ENCODE measurements at regions not wholly inside any gene's neighbourhood (a gene's known extent, or its start where the extent isn't known, plus 50 kb on each side); places are given as distances from the start of the nearest gene placed in this dataset.
"Not testable (repeated sequence)": the region's sequence is repeated elsewhere in the genome, so short reads cannot be mapped to it uniquely, and the experiment has no call there.

DNA sequence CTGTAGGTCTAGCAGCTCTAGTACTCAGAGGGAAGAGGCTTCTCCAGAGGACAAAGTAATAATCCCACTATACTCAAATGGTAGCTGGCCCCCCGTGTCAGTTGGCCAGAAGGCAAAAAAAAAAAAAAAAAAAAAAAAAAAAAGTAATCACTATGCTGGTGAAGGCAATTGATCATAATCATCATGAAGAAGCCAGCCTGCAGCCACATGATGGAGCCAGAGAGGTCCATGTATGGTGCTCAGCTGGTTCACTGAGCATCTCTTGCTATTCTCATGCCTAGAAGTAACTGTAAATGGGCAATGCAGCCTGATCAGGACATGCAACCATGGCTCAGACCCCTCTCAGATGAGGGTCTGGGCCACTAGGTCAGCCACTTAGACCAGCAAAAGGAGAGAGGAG is 378.8 kb downstream of the MED13L start:
- DNase-seq (ENCODE audit: low spot score): no peak

DNA sequence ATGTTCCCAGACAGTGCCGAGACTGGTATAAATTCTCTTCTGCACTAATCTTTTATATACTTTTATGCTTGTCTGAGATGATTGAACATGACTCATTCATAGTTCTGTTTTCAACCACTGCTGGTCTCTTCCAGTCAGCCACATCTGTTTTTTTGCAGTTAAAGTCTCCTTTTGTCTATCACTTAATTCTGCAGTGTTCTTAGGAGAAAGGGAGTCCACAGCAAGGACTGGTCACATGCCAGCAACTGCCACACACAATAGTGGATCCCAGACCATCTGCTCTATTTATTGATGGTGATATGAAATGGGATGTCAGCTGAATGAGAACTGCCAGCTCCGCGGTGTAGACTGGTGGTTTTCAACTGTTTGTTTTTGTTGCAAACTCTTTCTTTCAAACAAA is 379.8 kb downstream of the MED13L start:
- DNase-seq (ENCODE audit: low spot score): no peak

DNA sequence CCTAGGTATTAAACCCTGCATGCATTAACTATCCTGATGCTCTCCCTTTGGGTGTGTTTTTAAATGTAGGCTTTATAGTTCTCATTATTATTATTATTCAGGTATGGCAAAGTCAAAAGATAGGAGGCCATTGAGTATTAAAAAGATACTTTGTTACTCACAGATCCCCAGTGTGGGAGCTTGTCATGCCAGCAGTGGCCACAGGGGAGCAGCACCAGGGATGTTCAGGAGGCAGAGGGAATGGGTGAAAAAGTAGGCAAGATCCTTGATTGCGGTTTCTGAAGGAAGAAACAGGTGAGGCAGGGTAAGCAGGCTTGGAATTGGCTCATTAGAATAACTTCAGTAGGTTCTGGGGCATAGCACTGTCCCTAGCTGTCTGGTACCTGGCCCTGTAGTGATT is 382.2 kb downstream of the MED13L start:
- no peak for DNase-seq (ENCODE audit: low spot score)

DNA sequence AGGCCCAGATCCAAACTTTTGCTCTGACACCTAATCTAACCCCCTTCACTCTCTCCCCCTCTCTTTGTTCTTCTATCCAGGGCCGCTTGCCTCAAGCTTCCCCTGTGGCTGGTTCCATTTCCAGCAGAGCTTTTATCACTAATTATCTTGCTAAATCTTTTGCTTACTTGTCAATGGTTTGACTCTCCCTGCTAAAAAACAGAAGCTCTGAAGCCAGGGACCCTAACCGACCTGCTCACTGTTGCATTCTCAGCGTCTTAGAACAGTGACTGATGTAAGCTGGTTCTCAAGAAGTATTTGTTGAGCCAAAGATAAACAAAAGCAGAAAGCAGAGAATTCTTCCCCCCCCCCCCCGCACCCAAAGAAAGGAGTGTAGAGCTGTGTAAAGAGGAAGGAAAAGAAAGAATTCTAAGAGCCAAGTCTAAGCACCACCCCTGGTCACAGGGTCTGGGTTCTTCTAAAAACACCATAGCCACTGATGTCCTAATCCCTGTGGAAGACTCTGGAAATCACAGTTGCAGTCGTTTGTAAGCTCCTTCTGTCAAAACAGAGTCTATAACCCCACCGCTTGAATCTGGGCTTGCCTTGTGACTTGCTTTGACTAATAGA is 385.8 kb downstream of the MED13L start:
- DNase-seq (ENCODE audit: low spot score): peak; percentile 21

DNA sequence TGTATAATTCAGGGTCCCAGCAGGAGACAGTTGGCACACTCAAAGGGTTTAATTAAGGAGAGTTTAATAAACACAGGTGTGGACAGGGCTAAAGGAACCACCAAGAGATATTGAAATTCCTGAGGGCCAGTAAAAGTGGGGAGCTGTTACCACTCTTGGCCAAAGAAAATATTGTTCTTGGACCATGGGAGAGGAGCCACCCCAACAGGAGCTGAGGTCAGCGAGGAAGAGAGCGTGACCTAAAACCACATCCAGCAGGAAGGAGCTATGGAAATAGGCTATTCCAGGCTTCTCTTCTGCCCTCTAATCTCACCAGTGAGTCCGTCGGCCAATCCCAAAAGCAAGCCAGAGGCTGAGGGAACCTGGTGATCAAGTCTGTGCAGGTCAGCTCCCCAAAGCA is 390.8 kb downstream of the MED13L start:
- no peak for DNase-seq (ENCODE audit: low spot score)

DNA sequence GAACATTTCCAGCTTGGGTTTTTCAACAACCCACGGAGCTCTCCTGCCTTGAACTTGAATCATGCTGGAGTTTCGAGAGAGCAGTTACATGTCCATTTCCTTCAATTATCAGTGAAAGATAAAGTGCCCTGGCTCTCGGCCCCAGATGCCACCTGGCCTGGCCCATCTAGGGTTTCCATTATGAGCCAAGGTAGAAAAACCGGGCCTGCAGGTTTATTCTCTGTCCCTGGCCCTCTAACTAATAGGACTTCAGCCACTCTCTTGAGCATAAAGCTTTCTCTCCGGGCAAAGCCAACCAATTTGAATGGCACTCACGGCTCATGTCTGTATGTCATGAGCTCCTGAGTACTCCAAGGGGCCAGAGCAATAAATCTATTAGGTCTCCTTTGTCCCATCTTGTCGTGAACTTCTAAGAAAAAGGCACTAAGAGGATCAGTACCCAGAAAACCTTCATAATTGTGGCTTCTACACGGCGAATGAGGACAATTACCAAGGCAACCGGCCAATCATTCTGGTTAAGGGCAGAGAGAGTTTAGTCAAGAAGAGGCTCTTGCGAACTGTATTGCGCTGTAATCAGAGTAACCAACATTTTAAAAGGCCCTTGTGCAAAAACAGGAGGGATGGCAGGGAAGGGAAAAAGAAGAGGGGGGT is 392.3 kb downstream of the MED13L start:
- DNase-seq (ENCODE audit: low spot score): no peak

DNA sequence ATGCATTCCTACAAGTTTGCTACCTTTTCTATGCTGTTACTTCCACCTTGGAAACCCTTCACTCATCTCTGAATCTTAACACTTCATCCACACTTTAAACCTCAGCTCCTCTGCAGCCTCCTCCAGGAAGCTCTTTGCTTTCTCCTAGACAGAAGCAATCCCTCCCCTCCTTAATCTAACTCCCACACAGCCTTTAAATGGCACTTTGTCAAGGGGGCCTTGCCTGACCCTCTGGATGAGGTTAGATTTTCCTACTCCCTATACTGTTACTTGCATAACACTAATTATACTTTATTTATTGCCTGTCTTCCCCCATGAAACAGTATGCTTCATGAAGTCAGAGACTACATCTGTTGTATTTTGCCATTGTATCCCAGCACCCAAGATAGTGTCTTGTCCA is 394.6 kb downstream of the MED13L start:
- DNase-seq (ENCODE audit: low spot score): no peak

DNA sequence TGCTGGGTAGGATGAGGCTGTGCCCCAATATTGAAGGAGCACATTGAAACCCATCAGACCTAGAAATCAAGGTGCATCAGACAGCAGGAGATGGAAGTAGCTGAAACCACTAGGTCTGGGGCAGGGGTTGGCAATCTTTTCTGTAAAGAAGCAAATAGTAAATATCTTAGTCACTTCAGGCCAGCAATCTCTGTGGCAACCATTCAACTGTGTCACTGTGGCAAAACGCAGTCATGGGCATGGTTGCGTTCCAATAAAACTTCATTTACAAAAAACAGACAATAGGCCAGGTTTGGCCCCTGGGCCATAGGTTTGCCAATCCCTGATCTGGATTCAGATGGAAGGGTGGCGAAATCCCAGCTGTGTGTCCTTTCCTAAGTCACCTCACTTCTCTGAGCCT is 397.3 kb downstream of the MED13L start:
- DNase-seq (ENCODE audit: low spot score): no peak

DNA sequence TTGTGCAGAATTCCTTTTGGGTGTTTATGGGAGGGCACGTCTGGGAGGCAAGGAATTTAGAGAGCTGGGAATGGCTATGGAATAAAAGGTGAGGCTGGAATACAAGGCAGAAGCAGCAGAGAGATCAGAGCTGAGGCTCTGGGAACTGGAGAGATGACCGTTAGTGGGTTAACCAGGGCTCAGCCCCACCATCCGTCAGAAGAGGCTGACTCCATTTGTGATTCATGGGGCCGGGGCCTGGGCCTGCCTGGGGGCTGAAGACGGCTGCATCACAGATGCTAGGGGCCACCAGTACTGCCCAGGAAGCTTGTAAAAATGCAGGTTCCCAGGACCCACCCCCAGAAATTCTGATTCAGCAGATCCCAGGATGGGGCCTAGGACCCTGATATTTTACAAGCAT is 398.1 kb downstream of the MED13L start:
- DNase-seq (ENCODE audit: low spot score): no peak

DNA sequence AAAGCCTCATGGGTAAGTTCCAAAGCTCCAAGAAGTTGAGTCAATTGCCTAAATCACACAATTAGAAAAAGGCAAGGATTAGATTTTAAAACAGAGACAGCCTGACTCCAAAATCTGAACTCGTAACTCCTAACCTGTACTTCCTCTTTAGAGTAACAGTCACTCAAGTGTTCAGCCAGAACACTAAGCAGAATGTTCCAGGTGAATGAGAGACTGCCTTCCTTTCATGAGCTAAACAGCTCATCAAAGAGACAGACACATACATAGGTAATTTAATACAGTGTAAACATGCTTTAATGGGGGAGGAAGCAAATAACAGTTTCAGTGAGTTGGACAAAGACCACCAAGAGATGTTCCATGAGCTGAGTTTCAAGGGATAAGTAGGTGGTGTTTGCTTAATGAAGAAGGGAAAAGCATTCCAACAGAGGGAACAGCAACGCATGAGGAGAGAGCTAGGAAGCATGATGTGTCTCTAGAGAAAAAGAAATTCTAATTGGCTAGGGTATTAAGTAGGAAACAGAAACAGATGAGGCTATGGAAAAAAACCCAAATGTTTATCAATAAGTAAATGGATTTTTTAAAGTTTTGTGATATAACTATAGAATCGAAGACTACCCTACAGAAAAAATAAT is 403.9 kb downstream of the MED13L start:
- DNase-seq (ENCODE audit: low spot score): no peak

DNA sequence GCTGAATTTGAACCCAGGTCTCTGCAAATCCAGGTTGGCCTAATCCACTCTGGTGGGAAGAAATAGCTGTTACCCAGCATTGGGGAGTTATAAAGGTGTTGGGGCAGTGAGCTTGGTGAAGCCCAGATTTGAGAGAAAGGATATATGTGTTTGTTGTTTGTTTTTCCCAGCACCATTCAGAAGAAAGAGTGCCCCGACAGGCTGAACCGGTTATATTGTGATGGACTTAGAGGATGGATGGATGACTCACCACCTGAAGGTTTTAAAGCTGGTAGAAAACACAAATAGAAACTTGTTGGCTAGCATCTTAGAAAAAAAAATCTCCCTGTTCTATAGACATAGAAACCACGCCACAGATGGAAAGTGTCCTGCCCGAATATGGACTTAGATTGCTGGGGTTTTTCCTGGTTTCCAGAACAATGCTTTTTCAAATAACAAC is 404.6 kb downstream of the MED13L start:
- DNase-seq (ENCODE audit: low spot score): no peak

DNA sequence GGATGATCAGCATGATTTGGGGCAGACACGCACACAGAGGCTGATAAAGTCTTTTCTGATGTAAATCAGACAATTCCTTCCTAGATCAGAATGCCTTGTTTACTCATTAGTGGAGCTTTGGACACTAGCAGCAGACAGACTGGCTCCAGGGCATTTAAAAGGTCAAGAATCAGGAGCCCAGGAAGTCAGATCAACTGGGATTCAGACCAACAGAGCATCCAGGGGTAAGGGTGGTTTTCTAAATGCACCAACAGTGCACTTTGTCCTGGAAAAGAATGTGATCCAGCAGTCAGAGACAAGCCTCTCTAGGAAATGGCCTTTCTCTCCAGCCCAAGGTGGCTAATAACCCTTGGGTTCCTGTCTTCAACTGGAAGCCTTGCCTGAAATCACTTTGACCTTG is 405.3 kb downstream of the MED13L start:
- DNase-seq (ENCODE audit: low spot score): no peak

DNA sequence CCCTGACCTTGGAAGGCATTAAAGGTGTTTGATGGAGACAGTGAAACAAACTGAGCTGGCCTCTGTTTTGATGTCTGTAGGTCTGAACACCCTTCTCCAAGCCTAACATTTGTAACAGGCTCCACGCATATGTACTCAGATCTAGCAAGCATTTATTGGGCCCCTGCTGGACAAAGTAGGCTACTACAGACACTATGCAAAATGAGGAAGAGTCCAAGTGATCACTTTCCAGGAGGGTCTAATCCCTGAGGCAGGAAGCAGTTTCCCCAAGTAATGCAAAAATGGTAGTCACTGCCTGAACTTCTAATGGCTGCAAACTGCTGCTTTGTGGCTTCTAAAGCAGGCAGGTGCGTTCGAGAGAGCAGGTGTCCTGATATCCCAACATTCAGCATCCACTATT is 405.8 kb downstream of the MED13L start:
- DNase-seq (ENCODE audit: low spot score): no peak

DNA sequence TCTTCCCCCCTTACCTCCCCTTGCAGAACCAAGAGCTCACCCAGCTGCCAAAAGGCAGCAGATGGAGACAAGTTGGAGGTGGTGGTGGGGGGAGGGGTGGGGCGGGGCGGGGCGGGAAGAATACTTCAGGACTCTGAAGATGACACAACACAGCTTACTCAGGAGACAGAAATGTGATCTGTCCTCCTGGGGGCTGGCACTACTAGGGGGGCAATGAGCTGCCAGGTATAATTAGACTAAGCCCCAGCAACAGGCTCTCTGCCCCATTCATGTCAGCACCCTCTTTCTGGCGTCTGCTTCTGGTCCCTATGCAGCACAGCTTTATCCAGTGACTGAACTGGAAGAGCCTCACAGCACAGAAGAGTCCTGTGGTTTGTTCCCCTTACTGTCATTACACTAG is 407.0 kb downstream of the MED13L start:
- no peak for DNase-seq (ENCODE audit: low spot score)

DNA sequence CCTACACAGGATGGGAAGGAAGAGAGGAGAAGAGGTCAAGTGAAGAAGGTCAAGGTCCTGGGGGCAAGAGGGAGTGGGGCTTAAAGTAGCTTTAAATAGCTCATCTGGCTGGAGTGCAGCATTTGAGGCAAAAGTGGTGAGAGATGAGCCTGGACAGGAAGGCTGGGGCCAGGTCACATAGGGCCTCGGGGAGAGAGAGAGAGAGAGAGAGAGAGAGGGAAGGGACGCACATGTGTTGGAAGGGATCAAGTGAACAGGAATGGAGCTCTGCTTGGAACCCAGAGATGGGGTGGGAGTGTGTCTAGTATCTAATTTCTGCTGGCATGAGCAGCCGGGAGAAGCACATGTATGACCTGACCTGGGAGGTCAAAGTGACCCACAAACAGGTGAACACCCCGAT is 407.5 kb downstream of the MED13L start:
- no peak for DNase-seq (ENCODE audit: low spot score)

DNA sequence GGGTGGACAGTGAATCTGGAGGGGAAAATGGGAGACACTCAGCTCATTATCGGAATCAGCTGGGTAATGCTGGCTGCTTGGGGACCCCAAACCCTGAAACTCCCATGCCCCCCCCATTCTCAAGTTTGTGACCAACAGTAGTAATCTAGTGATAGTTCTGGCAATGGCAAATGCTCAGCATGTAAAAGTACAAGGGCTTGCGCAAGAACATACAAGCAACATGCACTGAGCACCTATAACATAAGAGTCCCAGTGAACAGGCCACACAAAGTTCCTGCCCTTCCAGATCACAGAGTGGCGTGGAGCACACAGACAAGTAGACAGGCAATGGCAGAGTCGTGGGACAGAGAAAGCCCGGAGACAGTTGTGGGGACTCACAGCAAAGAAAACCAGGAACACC is 407.9 kb downstream of the MED13L start:
- DNase-seq (ENCODE audit: low spot score): no peak

DNA sequence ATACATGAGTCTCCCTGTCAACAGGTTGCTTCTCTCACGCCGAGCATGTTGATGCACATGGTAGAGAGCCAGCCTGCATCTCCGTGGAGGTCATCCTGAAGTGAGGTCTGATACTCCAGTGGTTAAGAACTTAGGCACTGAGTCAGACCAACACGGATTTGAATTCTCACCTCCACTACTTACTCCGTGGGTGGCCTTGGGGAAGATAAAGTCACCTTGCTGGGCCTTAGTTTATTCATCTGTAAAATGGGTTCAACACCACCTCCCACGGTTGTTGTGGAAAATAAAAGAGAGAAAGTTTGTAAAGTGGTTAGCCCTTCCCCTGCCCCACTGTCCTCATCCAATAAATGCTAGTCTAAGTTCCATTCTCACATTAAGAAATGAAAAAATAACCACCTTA is 408.9 kb downstream of the MED13L start:
- DNase-seq (ENCODE audit: low spot score): no peak

DNA sequence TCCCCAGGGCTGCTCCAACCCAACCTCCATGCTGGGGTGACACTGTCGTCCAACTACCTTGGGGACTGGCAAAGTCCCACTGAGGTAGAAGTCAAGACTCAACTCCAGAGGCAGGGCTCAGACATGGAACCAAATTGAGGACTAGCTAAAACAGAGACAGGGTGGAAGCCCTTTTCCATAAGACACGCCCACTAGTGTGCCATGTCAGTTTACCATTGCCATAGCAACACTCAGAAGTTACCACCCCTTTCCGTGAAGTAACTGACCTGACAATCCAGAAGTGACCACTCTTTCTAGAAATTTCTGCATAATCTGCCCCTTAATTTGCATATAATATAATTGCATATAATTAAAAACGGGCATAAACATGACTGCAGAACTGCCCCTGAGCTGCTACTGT is 409.6 kb downstream of the MED13L start:
- no peak for DNase-seq (ENCODE audit: low spot score)

DNA sequence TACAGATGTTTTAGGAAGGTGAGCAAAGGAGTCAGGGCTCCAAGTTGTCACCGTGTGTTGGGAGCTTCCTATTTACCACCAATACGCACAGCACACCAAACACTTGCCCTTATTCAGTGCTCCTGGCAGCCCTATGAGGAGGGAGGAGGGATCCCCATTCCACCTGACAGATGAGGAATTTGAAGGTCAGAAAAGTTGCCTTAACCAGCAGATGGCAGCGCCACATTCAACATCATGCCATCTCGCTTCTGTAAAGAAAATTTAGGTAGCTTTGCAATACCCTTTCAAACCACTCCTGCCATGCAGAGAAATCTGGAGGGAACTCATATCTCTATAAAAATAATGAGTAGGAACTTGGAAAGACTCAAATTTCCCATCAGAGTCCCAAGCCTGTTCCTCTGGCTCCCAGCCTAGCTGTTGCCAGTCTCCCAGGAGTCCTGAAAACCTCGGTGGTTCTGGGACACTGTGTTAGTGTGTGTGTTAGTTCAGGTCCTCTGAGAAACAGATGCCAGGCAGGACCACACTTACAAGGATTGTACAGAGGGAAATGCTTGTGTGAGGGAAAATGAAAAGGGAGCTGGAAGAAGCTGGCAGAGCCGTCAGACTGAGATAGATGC is 410.5 kb downstream of the MED13L start:
- no peak for DNase-seq (ENCODE audit: low spot score)

DNA sequence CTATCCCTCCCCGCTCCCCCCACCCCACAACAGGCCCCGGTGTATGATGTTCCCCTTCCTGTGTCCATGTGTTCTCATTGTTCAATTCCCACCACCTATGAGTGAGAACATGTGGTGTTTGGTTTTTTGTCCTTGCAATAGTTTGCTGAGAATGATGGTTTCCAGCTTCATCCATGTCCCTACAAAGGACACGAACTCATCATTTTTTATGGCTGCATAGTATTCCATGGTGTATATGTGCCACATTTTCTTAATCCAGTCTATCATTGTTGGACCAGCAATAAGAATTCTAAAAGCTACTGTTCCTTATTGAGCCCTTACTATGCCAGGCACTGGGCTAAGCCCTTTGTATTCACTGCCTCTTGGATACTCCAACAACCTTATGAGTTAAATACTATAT is 411.2 kb downstream of the MED13L start:
- not testable (repeated sequence) for DNase-seq (ENCODE audit: low spot score)

DNA sequence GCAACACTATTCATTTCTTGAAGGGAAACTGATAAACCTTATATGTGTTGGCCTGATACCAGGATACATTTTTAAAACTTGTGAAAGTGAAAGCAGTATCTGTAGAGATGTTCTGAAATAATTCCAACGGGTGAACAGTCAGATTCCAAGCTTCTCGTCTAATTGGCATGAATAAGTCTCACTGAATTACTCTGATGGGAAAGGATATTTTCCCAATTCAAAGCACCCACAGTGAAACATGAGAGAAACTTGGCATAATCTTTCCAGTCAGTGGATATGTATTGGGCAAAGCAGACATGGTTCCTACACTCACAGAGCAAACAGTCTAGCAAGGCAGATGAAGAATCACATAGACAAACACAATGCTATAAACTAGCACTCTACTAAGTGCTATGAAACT is 413.1 kb downstream of the MED13L start:
- DNase-seq (ENCODE audit: low spot score): no peak

DNA sequence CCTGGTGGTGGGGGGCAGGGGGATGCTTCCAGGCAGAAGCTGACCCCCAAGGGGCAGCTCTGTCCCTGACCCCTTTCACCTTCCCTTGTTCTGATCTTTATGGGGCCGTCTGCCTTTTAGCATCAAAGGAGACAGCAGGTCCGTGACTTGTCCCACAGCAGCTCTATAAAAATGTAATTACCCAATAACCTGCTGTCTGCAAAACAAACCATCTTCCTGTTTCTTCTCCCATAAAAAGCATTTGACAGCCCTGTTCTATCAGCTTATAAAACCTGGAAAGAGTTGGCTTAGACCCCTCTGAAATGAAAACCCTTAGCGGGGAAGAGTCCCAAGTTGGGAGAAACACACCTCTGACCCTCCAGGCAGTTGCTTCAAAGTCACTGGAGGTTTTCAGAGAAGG is 416.9 kb downstream of the MED13L start:
- no peak for DNase-seq (ENCODE audit: low spot score)

DNA sequence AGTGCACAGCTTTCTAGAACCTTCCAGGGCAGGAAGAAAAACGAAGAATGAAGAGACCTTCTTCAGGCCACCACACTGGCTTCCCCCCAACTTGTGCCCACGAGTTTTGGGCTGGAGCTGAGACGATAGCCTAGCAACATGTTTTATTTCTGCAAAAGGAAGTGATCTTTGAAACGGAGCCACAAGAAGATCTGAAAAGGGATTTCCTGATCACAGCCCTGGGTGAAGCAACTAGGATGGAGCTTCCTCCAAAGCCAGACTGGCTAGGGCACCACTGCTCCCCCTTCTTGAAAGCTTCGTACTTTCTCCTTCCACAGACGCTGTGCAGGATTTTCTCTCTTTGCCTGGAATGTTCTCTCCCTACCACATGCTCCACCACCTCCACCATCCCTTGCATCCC is 418.3 kb downstream of the MED13L start:
- peak; percentile 55 for DNase-seq (ENCODE audit: low spot score)

Measured in globus pallidus (tissue), 1 donor.